Epithelial cell of esophagus (primary cell): ENCODE measurements at regions not wholly inside any gene's neighbourhood (a gene's known extent, or its start where the extent isn't known, plus 50 kb on each side); places are given as distances from the start of the nearest gene placed in this dataset.
"Not testable (repeated sequence)": the region's sequence is repeated elsewhere in the genome, so short reads cannot be mapped to it uniquely, and the experiment has no call there.

ENCODE experiments used
- DNase-seq: peaks from one replicate; pipeline ENCODE4 v3.0.0; 2010; ENCODE audit warnings: low read depth
- H3K4me3 ChIP-seq: 2 replicates; pipeline ENCODE4 v1.5.1; 2011; ENCODE audit warnings: mild to moderate bottlenecking, low read length, control low read depth
- CTCF ChIP-seq: IDR thresholded peaks from 2 replicates; pipeline ENCODE4 v1.5.1; 2011; ENCODE audit warnings: low read depth, mild to moderate bottlenecking, low read length, control low read depth, inconsistent platforms; ENCODE audit not compliant: insufficient read depth; ENCODE audit errors: missing control alignments

GRCh38 chr14:34283590-34283989 lies 178.4 kb downstream of the SPTSSA start:
- no peak for TF ChIP-seq CTCF
- no peak for DNase-seq
- no peak overlapping the region for H3K4me3 ChIP-seq

GRCh38 chr14:34277191-34277590 lies 184.8 kb downstream of the SPTSSA start:
- no peak for TF ChIP-seq CTCF
- H3K4me3 ChIP-seq: no peak overlapping the region
- DNase-seq: no peak

- DNase-seq: no peak
- no peak overlapping the region for H3K4me3 ChIP-seq
- TF ChIP-seq CTCF: no peak
Observed at GRCh38 chr14:34275530-34275929, 186.5 kb downstream of the SPTSSA start.

GRCh38 chr14:34275078-34275477 lies 187.0 kb downstream of the SPTSSA start:
- no peak for TF ChIP-seq CTCF
- H3K4me3 ChIP-seq: no peak overlapping the region
- DNase-seq: no peak

GRCh38 chr14:34273716-34274115 lies 188.3 kb downstream of the SPTSSA start:
- DNase-seq, H3K4me3 ChIP-seq: not testable (repeated sequence)

- DNase-seq: no peak
- no peak for TF ChIP-seq CTCF
Observed at GRCh38 chr14:34270361-34270760, 191.7 kb downstream of the SPTSSA start.

GRCh38 chr14:34266344-34266743 lies 195.7 kb downstream of the SPTSSA start:
- no peak for DNase-seq
- no peak for TF ChIP-seq CTCF
- no peak overlapping the region for H3K4me3 ChIP-seq

More at GRCh38 chr14:34270361-34270760, 191.7 kb downstream of the SPTSSA start:
- no peak overlapping the region for H3K4me3 ChIP-seq

GRCh38 chr14:34262127-34262910 lies 199.7 kb downstream of the SPTSSA start:
- DNase-seq: no peak
- no peak overlapping the region for H3K4me3 ChIP-seq
- TF ChIP-seq CTCF: no peak
